ENCODE measurements at regions not wholly inside any gene's neighbourhood (a gene's known extent, or its start where the extent isn't known, plus 50 kb on each side); places are given as distances from the start of the nearest gene placed in this dataset.

- no peak for DNase-seq
Measured at GRCh38 chrX:38856670-38857265, 55.5 kb downstream of the MID1IP1 start.

- no peak for DNase-seq
Measured at GRCh38 chrX:38857736-38858523, 56.7 kb downstream of the MID1IP1 start.

GRCh38 chrX:38859602-38860001 is 58.3 kb downstream of the MID1IP1 start:
- DNase-seq, result no peak

GRCh38 chrX:38860106-38861013 is 59.1 kb downstream of the MID1IP1 start:
- no peak for DNase-seq

- DNase-seq, result no peak
Measured at GRCh38 chrX:38861489-38861888, 60.2 kb downstream of the MID1IP1 start.

GRCh38 chrX:38862100-38862499 is 60.8 kb downstream of the MID1IP1 start:
- no peak for DNase-seq

- DNase-seq, result no peak
Measured at GRCh38 chrX:38864165-38864564, 62.9 kb downstream of the MID1IP1 start.

- DNase-seq, result no peak
Measured at GRCh38 chrX:38868321-38868720, 67.1 kb downstream of the MID1IP1 start.

GRCh38 chrX:38868941-38869401 is 67.7 kb downstream of the MID1IP1 start:
- peak in 1 of 51 donors; percentile 2 for DNase-seq

GRCh38 chrX:38870361-38870895 is 69.2 kb downstream of the MID1IP1 start:
- peak in 1 of 51 donors; percentile 1 for DNase-seq

GRCh38 chrX:38871129-38872029 is 70.1 kb downstream of the MID1IP1 start:
- no peak for DNase-seq

- DNase-seq, result no peak
Measured at GRCh38 chrX:38877366-38877765, 76.1 kb downstream of the MID1IP1 start.

GRCh38 chrX:38878641-38879340 is 77.5 kb downstream of the MID1IP1 start:
- no peak for DNase-seq

GRCh38 chrX:38879631-38880220 is 78.5 kb downstream of the MID1IP1 start:
- no peak for DNase-seq

GRCh38 chrX:38880296-38880854 is 79.1 kb downstream of the MID1IP1 start:
- no peak for DNase-seq

GRCh38 chrX:38881066-38881465 is 79.8 kb downstream of the MID1IP1 start:
- DNase-seq, result no peak

GRCh38 chrX:38881727-38882126 is 80.5 kb downstream of the MID1IP1 start:
- no peak for DNase-seq

GRCh38 chrX:38882894-38883626 is 81.8 kb downstream of the MID1IP1 start:
- DNase-seq, result no peak

GRCh38 chrX:38886112-38886511 is 84.9 kb downstream of the MID1IP1 start:
- DNase-seq, result no peak
